ENCODE measurements at regions not wholly inside any gene's neighbourhood (a gene's known extent, or its start where the extent isn't known, plus 50 kb on each side); places are given as distances from the start of the nearest gene placed in this dataset.

DNA sequence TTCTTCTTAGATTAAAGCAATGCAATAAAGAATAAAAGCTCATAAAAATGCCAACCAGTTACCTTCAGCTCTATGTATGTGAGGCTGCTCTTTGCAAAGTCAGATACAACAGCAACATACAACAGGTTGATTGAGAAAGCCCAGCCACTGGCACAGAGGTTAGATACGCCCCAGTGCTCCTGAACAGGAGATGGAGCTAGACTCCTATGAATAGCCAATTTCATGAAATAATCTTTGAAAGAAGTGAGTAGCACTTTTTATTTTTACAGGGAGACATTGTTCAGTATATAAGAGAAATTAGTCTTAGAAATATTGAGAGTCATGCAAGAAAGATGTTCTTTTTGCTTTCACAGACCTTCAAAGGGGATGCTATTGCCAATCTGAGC lies 362.4 kb upstream of the MEX3C start:
- DNase-seq: no peak
- TF ChIP-seq, protein P1, sequence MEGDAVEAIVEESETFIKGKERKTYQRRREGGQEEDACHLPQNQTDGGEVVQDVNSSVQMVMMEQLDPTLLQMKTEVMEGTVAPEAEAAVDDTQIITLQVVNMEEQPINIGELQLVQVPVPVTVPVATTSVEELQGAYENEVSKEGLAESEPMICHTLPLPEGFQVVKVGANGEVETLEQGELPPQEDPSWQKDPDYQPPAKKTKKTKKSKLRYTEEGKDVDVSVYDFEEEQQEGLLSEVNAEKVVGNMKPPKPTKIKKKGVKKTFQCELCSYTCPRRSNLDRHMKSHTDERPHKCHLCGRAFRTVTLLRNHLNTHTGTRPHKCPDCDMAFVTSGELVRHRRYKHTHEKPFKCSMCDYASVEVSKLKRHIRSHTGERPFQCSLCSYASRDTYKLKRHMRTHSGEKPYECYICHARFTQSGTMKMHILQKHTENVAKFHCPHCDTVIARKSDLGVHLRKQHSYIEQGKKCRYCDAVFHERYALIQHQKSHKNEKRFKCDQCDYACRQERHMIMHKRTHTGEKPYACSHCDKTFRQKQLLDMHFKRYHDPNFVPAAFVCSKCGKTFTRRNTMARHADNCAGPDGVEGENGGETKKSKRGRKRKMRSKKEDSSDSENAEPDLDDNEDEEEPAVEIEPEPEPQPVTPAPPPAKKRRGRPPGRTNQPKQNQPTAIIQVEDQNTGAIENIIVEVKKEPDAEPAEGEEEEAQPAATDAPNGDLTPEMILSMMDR (IDR thresholded peaks at IDR 0.05; ENCODE audit: low read length): no peak
- no peak for TF ChIP-seq EZH2 (optimal IDR thresholded peaks at IDR 0.05; ENCODE audit: low read depth, low read length)
- TF ChIP-seq EZH2phosphoT487 (IDR thresholded peaks at IDR 0.05; ENCODE audit: low read length): no peak
- no peaks in the 10 kb centered on the region for H3K79me2 ChIP-seq (ENCODE audit: low read length)

DNA sequence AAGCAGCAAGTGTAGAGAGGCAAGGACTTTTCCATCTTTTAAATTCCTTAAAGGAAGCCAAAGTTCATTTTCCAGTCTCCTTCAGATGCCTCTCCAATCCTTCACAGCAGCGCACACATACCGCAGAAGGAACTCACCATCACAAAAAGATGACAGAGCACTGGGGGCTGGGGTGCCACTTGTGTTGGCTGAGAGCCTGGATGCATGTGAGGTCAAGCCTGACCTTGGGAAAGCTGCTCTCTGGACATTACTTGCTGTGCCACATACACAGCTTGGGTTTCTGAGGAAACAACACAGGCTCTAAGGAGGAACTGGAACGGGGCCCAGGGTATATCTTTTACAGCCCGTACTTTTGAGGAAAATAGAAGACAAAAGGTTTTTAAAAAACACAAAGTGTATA lies 364.3 kb upstream of the MEX3C start:
- Histone ChIP-seq H3K9me2 (replicated peaks; ENCODE audit: insufficient read depth, low read length) (no peaks in the 10 kb centered on the region; the same call in 1 of the 2 replicates), H3K9ac (ENCODE audit: low read length) (no peak overlapping the region), H3K27me3 (replicated peaks; ENCODE audit: insufficient read depth, low read length) (no peaks in the 10 kb centered on the region), H3F3A (ENCODE audit: insufficient read depth, low read length) (no peaks in the 10 kb centered on the region), H3K4me2 (ENCODE audit: low read depth, low read length) (no peak overlapping the region), H3K9me3 (replicated peaks; ENCODE audit: insufficient read depth, low read length) (no peaks in the 10 kb centered on the region), H3K4me1 (ENCODE audit: low read length) (no peaks in the 10 kb centered on the region), H3K4me3 (ENCODE audit: low read length) (no peak overlapping the region), H4K20me1 (ENCODE audit: insufficient read depth, low read length) (no peaks in the 10 kb centered on the region), H3K27ac (ENCODE audit: low read length) (no peak overlapping the region), H3K79me2 (ENCODE audit: low read length) (no peaks in the 10 kb centered on the region), H3K36me3 (replicated peaks; ENCODE audit: insufficient read depth, low read length) (no peaks in the 10 kb centered on the region), H2AFZ (ENCODE audit: low read length) (no peak overlapping the region)
- TF ChIP-seq, protein P1 (IDR thresholded peaks at IDR 0.05; ENCODE audit: low read length): no peak
- TF ChIP-seq EZH2phosphoT487 (IDR thresholded peaks at IDR 0.05; ENCODE audit: low read length) (no peak), EZH2 (optimal IDR thresholded peaks at IDR 0.05; ENCODE audit: low read depth, low read length) (no peak)
- DNase-seq: no peak

More for the DNA sequence above, 362.4 kb upstream of the MEX3C start:
- H3K27ac ChIP-seq (ENCODE audit: low read length): no peak overlapping the region
- no peaks in the 10 kb centered on the region for H3F3A ChIP-seq (ENCODE audit: insufficient read depth, low read length)
- H3K4me1 ChIP-seq (ENCODE audit: low read length): no peaks in the 10 kb centered on the region
- no peaks in the 10 kb centered on the region for H4K20me1 ChIP-seq (ENCODE audit: insufficient read depth, low read length)
- H3K4me3 ChIP-seq (ENCODE audit: low read length): no peak overlapping the region
- no peaks in the 10 kb centered on the region; the same call in 1 of the 2 replicates for H3K9me2 ChIP-seq (replicated peaks; ENCODE audit: insufficient read depth, low read length)
- no peak overlapping the region for H3K9ac ChIP-seq (ENCODE audit: low read length)
- H2AFZ ChIP-seq (ENCODE audit: low read length): no peak overlapping the region
- no peaks in the 10 kb centered on the region for H3K9me3 ChIP-seq (replicated peaks; ENCODE audit: insufficient read depth, low read length)
- no peak overlapping the region for H3K4me2 ChIP-seq (ENCODE audit: low read depth, low read length)
- H3K27me3 ChIP-seq (replicated peaks; ENCODE audit: insufficient read depth, low read length): no peaks in the 10 kb centered on the region
- no peaks in the 10 kb centered on the region for H3K36me3 ChIP-seq (replicated peaks; ENCODE audit: insufficient read depth, low read length)

DNA sequence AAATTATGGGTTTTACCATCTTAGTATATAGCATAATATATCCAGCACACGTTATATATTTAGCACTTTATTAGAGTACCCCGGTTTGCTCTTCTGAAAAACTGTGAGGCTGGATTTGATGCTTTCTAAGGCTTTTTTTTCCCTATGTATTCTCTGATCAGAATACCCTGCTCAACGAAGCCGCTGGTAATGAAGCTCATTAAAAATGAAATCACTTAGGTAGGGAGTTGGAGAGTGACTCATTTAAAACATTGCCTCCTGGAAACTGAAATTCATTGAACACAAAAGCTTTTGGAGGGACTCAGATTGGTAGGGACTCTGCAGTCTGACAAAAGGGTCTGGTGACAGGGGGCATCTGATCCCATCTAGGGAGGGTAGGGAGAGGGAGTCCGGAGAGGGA lies 365.4 kb upstream of the MEX3C start:
- H2AFZ ChIP-seq (ENCODE audit: low read length): no peak overlapping the region
- no peaks in the 10 kb centered on the region; the same call in 1 of the 2 replicates for H3K9me2 ChIP-seq (replicated peaks; ENCODE audit: insufficient read depth, low read length)
- H4K20me1 ChIP-seq (ENCODE audit: insufficient read depth, low read length): no peaks in the 10 kb centered on the region
- H3K27ac ChIP-seq (ENCODE audit: low read length): no peak overlapping the region
- no peak overlapping the region for H3K4me3 ChIP-seq (ENCODE audit: low read length)
- no peaks in the 10 kb centered on the region for H3K27me3 ChIP-seq (replicated peaks; ENCODE audit: insufficient read depth, low read length)
- TF ChIP-seq, protein P1 (IDR thresholded peaks at IDR 0.05; ENCODE audit: low read length): no peak
- TF ChIP-seq EZH2 (optimal IDR thresholded peaks at IDR 0.05; ENCODE audit: low read depth, low read length) (no peak), EZH2phosphoT487 (IDR thresholded peaks at IDR 0.05; ENCODE audit: low read length) (no peak)
- no peaks in the 10 kb centered on the region for H3K9me3 ChIP-seq (replicated peaks; ENCODE audit: insufficient read depth, low read length)
- no peaks in the 10 kb centered on the region for H3K36me3 ChIP-seq (replicated peaks; ENCODE audit: insufficient read depth, low read length)
- no peak overlapping the region for H3K9ac ChIP-seq (ENCODE audit: low read length)
- H3F3A ChIP-seq (ENCODE audit: insufficient read depth, low read length): no peaks in the 10 kb centered on the region
- no peak for DNase-seq
- H3K4me1 ChIP-seq (ENCODE audit: low read length): no peaks in the 10 kb centered on the region
- H3K79me2 ChIP-seq (ENCODE audit: low read length): no peaks in the 10 kb centered on the region
- no peak overlapping the region for H3K4me2 ChIP-seq (ENCODE audit: low read depth, low read length)
